Bronchial epithelial cell (primary cell): ENCODE measurements at regions not wholly inside any gene's neighbourhood (a gene's known extent, or its start where the extent isn't known, plus 50 kb on each side); places are given as distances from the start of the nearest gene placed in this dataset.
"Not testable (repeated sequence)": the region's sequence is repeated elsewhere in the genome, so short reads cannot be mapped to it uniquely, and the experiment has no call there.

ENCODE experiments used
- DNase-seq: peaks from one replicate; pipeline ENCODE4 v3.0.0-alpha.2; 2010; ENCODE audit warnings: low read depth
- FAIRE-seq: peaks from 2 replicates; lab custom pipeline; 2011; peaks lifted over from hg19 to GRCh38; lab: Jason Lieb, UNC
- H3K27me3 ChIP-seq: 2 replicates; pipeline ENCODE4 v1.5.1; 2011; ENCODE audit warnings: low read length; ENCODE audit not compliant: control insufficient read depth, insufficient read depth
- H3K36me3 ChIP-seq: 2 replicates; pipeline ENCODE4 v1.5.1; 2011; ENCODE audit warnings: low read length; ENCODE audit not compliant: control insufficient read depth, insufficient read depth
- H3K4me3 ChIP-seq: 2 replicates; pipeline ENCODE4 v1.5.1; 2011; ENCODE audit warnings: mild to moderate bottlenecking, low read depth, low read length, control low read depth
- CTCF ChIP-seq: IDR thresholded peaks from 2 replicates; pipeline ENCODE4 v1.5.1; 2011; ENCODE audit warnings: mild to moderate bottlenecking, moderate library complexity, low read length, control low read depth, inconsistent platforms; ENCODE audit not compliant: insufficient read depth, severe bottlenecking

- no peak for FAIRE-seq
- TF ChIP-seq CTCF, result no peak
- Histone ChIP-seq H3K27me3 (no peaks in the 10 kb centered on the region), H3K36me3 (no peaks in the 10 kb centered on the region), H3K4me3 (no peak overlapping the region)
- no peak for DNase-seq
These were observed 346.1 kb downstream of the FAM47B start for GRCh38 chrX:35288657-35289056.

GRCh38 chrX:35289952-35290351 is 347.4 kb downstream of the FAM47B start:
- FAIRE-seq (no peak), DNase-seq (peak; percentile 22)
- Histone ChIP-seq H3K4me3 (no peak overlapping the region), H3K27me3 (no peaks in the 10 kb centered on the region), H3K36me3 (no peaks in the 10 kb centered on the region)
- TF ChIP-seq CTCF, result no peak

GRCh38 chrX:35291013-35291412 is 348.4 kb downstream of the FAM47B start:
- Histone ChIP-seq H3K27me3 (no peaks in the 10 kb centered on the region), H3K36me3 (no peaks in the 10 kb centered on the region), H3K4me3 (no peak overlapping the region)
- FAIRE-seq, result no peak
- no peak for DNase-seq
- no peak for TF ChIP-seq CTCF

GRCh38 chrX:35292522-35292921 is 349.9 kb downstream of the FAM47B start:
- Histone ChIP-seq H3K36me3 (no peaks in the 10 kb centered on the region), H3K27me3 (no peaks in the 10 kb centered on the region), H3K4me3 (no peak overlapping the region)
- DNase-seq (no peak), FAIRE-seq (no peak)
- no peak for TF ChIP-seq CTCF

- not testable (repeated sequence) for FAIRE-seq, H3K27me3 ChIP-seq, H3K36me3 ChIP-seq, DNase-seq, H3K4me3 ChIP-seq
These were observed 362.4 kb downstream of the FAM47B start for GRCh38 chrX:35305037-35305436.

GRCh38 chrX:35339796-35340195 is 397.2 kb downstream of the FAM47B start:
- no peak for TF ChIP-seq CTCF
- FAIRE-seq (no peak), DNase-seq (peak; percentile 67)
- Histone ChIP-seq H3K27me3 (no peaks in the 10 kb centered on the region), H3K36me3 (no peaks in the 10 kb centered on the region), H3K4me3 (no peak overlapping the region)
